SW480 (cell line): ENCODE measurements at regions not wholly inside any gene's neighbourhood (a gene's known extent, or its start where the extent isn't known, plus 50 kb on each side); places are given as distances from the start of the nearest gene placed in this dataset.
"Not testable (repeated sequence)": the region's sequence is repeated elsewhere in the genome, so short reads cannot be mapped to it uniquely, and the experiment has no call there.

Experiments
- DNase-seq: peaks from one replicate; pipeline ENCODE4 v3.0.0-alpha.2; 2016; ENCODE audit warnings: low spot score

DNA sequence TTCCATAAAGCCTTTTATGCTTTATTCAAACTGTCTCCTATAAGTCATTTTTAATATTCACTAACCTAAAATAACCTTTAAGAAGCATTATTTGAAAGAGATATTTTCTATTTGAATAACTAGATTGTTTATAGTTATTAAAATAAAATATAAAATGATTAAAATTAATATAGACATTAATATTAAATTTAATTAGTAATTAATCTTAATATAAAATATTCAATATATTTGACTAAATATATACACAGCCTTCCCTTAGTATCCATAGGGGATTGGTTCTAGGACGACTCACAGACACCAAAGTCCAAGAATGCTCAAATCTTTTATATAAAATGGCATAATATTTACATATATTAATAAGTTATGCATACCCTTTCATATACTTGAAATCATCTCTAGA, 1014.1 kb downstream of the TBL1XR1 start:
- DNase-seq = no peak

DNA sequence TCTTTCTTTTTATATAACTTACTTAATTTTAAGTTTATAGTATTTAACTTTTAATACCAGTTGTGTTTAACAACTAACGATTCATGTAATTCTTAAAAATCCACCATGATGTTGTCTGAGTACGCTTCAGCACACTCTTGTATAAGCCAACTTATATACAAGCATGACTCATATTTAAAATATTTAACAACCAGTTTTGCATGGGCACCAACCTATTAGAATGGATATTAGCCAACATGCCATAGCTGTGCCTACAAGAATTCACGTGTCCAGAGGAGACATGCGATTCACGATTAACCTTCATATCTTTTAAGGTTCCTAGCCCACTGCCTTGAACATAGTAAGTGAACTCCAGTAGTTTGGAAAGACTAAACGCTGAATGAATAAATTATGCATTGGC, 1023.2 kb downstream of the TBL1XR1 start:
- peak; percentile 2 for DNase-seq

DNA sequence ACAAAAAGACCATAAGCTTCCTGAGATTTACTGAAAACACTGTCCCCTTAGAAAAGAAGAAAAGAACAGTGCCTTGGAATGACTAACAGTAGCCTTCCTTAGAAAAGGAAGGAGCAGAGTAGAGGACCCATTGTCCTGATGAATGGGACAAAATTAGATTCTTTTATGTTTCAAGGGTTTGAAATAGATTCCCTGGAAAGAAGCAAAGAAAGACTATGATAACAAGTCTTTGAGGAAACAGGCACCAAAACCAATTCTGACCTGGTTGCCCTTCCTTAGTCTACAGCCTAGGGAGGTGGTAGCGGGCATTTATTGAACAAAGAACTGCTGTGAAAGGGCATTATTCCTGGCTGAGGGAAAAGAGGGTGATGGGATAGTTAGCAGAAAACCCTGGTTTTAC, 1024.8 kb downstream of the TBL1XR1 start:
- DNase-seq = no peak

DNA sequence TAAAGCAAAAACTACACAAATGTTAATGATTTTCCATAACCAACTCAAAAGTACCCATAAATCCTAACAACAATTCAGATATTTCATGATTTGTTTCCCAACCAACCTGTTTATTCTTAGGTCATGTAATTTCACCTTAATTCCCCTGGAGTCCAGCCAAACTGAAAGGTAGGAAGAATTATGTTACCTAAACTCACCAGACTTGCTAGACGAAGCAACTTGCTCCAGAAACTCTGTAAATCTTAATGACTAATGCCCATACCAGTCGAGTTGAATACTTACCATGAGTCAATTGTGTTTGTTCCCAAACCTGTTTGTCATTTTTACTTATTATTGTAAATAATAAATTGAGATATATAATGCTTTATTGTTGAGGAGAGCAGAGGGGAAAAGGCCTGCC, 1030.0 kb downstream of the TBL1XR1 start:
- no peak for DNase-seq

DNA sequence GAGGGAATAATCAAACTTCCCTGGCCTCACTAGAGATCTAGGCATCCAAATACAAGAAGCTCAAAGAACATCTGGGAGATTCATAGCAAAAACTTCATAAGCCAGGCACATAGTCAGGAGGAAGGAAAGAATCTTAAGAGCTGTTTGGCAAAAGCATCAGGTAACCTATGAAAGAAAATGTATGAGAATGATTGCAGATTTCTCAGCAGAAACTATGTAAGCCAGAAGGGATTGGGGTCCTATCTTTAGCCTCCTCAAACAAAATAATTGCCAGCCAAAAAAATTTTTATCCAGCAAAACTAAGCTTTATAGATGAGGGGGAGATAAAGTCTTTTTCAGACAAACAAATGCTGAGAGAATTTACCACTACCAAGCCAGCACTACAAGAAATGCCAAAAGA, 1036.3 kb downstream of the TBL1XR1 start:
- no peak for DNase-seq

DNA sequence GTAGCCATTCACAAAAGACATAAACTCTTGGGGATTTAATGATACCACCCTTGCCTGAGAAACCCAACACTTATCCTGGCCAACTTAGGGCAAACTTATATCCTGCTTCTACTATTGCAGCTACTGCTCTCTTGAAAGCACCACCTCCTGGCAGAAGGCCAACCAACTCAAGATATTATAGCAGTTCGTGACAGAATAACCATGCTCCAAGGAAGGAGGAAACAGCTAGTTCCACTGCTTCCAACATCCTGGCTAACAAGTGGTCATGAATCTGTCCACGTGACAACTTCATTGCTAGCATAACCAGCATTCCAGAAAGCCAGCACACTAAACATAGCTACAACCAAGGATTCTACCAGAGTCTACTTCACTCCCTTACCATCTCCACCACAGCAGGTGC, 1037.5 kb downstream of the TBL1XR1 start:
- DNase-seq = no peak

DNA sequence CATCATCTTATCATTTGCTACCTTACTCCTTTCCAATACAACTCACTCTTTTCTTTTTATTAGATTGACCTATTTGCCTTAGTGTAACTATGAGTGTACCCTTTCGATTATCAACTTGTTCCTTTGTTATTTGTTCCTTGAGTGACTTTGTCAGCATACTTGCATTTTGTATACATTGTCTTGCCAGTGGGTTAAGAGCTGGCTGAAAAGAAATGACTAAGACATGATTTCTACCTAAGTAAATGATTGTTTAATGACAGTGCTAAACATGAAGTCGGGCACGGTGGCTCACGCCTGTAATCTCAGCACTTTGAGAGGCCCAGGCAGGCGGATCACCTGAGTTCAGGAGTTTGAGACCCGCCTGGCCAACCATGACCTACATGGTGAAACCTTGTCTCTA, 1042.3 kb downstream of the TBL1XR1 start:
- DNase-seq = no peak

DNA sequence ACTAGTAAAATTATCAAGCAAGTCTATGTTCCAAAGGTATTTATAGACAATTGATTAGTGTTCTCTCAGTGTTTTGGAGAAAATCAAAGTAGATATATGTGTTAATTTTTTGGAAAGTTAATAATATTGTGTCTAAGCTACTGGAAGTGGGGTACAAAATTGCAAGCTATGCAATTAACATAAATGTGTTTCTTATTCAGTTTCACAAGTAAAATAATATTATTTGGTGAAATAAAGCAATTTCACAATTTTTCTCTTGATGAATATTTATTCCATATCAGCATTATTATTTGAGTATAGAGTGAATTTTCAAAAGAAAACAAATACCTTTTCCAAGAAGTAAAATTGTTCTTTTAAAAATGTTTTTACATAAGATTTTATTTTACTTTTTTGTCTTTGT, 1047.7 kb downstream of the TBL1XR1 start:
- DNase-seq = no peak

DNA sequence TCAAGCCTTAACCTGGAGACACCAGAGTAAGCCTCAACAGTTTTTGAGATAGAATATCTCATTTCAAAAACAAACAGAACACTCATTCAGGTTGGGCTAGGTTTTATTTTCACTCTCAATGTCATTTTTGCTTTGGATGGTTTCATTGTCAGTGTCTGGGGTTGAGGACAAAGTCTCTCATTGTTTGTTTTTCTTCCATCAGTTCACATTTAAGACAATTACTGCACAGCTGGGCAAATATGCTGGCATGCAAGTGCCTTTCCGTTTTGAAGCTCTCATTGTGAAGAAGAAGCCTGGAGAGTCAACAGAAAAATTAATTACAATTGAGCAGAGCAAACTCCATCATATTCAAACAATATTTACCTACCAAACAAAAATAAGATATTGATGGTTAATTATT, 1050.0 kb downstream of the TBL1XR1 start:
- DNase-seq = no peak

DNA sequence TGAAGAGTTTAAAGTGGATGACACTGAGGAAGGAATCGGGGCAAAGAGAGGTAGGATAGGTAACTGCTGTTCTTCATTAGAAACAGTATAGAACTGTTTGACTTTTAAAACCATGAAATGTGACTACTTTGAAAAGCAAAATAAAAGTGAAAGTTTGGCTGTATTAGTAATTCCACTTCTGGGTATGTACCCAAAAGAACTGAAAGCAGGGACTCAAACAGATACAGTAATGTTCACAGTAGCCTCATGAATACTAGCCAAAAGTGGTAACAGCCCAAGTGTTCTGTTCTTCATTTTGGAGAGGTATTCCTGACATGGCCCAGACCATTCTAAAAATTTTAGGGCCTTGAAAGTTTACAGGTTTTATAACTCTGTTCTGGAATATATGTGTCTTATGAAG, 1055.4 kb downstream of the TBL1XR1 start:
- DNase-seq = no peak

DNA sequence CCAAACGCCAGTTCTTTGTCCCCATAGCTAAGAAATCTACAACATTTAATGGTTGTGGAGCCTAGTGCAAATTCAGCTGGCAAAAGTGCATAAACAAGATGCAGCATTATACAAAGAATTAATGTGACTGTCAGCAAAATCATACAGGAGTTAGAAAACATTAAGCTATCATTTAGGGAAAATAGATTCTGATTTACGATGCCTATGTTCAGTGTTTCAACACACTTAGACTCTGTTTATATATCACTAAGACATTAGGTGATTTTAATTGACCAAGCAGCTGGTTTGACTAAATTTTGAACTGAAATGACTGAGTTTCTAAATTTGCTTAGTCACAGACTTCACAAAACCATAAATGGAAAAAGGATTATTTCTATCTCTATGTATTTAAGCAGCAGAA, 1076.8 kb downstream of the TBL1XR1 start:
- no peak for DNase-seq

DNA sequence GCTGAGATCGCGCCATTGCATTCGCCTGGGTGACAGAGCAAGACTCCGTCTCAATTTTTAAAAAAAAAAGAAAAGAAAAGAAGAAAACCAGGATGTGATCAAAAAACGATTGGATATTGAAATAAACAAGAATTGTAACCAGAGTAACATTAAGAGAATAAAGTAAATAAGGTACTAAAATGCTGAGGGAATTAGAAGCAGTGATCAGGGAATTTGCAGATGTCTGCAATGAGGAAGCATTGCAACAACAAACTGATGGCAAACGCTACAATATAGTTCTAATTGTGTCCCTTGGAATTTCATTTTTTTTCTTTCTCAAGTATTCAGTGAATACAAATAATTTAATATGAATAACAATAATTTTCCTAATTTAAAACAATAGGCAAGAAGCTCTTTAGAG, 1077.5 kb downstream of the TBL1XR1 start:
- no peak for DNase-seq

DNA sequence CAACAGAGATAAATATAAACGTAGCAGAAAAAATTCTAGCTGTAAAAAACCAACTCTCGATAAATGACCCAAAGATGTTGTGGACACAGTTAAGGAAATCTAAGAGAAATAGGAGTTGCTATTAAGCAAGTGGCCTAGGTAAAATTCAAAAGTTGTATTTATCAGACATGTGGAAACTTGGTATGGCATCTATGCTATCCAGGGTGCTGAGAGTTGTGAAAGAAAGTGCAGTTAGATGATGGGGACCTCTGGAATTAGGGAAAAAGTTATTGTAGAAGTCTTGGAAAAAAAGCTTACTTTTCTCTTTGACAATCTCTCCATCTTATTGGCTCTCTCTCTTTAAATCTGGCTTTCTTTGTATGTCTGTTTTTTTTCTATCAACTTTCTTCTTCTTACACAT, 1090.9 kb downstream of the TBL1XR1 start:
- DNase-seq = no peak

DNA sequence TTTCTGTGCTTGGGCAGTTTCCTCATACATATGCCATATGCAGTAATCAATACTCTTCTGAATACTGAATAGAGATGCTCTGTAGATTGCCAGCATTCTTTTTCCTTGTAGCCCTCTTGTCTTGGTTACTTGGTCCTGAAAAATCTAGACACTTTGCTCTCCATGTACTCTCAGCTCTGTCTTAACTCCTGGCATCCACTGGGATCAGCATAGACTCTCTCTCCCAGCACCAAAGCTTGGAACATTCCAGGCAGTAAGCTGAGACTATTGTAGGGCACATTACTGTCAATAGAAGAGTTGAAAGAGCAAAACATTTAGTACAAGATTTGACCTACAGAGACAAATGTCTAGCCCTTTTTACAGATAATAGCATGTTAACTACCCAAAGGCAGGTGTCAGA, 1100.3 kb downstream of the TBL1XR1 start:
- no peak for DNase-seq

DNA sequence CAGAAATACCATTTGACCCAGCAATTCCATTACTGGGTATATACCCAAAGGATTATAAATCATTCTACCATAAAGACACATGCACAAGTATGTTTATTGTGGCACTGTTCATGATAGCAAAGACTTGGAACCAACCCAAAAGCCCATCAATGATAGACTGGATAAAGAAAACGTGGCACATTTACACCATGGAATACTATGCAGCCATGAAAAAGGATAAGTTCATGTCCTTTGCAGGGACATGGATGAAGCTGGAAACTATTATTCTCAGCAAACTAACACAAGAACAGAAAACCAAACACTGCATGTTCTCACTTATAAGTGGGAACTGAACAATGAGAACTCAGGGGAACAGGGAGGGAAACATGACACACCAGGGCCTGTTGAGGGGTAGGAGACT, 1103.4 kb downstream of the TBL1XR1 start:
- DNase-seq = not testable (repeated sequence)

DNA sequence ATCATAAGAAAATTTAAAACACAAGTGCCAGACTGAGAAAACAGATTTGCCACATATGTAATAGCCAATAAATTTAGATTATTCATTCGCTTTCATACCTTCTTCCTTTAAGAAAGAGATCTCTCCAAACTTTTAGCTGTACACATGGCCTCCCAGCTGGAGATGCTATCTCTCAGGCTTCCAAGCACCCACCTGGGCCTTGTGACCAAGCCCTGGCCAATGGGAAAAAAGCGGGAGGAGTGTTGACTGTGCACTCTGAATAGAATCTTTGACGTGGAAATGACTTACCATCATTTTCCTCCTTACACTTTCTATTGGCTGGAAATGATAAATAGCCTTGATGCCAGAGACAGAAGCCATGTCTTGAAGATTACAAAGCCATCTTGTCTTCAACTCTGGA, 1106.6 kb downstream of the TBL1XR1 start:
- DNase-seq = no peak

DNA sequence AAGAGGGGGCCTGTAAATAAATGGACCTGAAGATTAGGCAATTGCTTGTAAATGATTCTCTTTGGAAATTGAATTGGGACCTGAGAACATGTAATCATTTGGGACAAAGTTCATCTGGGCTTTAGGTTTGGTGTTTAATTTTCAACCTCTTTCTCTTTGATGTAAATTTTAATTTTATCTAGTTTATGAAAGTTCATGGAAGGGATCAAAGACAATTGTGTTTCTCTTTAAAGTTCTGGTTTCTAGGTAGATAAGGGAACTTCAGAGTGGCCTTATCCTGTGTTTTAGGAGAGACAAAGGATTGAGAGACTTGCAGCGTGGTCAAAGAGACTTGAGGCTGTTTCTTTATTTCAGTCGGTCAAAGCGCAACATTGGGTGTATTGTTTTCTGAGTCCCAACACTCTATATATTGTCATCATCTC, 1108.3 kb downstream of the TBL1XR1 start:
- no peak for DNase-seq

DNA sequence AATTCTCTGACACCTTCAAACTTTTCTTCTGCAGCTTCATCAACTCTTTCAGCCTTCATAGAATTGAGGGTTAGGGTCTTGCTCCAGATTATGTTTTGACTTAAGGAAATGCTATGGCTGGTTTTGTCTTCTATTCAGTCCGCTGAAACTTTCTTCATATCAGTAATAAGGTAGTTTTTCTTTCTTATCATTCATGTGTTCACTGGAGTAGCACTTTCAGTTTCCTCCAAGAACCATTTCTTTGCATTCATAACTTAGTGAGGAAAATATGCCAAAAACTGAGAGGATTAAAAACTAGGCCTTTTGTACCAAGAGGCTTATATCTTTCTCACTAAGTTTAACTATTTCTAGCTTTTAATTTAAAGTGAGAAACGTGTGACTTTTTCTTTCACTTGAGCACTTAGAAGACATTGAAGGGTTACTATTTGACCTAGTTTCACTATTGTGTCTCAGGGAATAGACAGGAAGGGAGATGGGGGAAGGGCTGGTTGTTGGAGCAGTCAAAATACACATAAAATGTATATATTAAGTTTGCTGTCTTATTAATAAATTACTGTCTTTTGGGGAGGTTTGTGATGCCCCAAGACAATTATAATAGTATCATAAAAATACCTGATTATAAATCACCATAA, 1110.1 kb downstream of the TBL1XR1 start:
- DNase-seq = no peak

DNA sequence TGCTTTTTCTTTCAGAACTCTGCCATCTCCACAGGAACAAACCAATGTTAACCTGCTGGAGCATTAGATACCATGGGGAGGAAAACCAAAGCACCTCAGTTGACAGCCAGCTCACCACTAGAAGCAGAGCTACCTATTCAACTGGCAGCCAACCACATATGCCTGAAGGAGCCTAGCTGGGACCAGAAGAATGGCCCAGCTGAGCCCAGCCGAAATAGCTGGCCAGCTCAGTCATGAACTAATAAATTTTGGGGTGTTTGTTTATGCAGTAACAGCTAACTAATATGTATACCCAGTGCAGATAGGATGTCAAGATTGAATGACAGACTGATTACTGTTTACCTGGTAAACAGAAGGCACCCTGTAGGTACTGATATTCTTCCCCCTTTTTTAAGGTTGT, 1117.5 kb downstream of the TBL1XR1 start:
- DNase-seq = no peak

DNA sequence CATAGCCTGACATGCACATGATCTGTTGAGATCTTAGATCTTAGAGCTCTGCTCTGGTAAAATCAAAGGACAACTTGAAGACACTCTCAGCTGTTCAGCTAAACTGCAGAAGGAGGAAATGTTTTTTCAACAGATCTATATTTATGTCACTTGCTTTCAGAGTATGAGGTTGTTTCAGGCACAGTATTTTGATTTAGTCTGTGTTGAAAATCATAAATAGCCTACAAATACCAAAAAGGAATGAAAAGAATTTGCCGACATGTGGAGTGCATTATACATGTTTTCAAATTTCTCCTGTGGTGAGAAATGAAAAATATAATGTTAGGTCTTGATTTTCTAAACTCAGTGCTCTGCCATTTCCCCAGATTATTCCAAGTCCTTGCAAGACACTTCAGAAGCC, 1118.4 kb downstream of the TBL1XR1 start:
- DNase-seq = no peak

DNA sequence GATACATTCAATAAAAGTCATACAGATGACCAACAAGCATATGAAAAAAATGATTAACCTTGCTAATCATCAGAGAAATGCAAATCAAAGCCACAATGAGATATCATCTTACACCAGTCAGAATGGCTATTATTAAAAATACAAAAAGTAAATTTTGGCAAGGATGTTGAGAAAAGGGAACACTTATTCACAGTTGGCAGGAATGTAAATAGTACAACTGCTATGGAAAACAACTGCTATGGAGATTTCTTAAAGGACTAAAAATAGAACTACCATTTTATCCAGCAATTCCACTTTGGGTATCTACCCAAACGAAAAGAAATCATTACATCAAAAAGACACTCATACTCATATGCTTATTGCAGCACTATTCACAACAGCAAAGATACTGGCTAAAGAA, 1121.8 kb downstream of the TBL1XR1 start:
- DNase-seq = no peak

DNA sequence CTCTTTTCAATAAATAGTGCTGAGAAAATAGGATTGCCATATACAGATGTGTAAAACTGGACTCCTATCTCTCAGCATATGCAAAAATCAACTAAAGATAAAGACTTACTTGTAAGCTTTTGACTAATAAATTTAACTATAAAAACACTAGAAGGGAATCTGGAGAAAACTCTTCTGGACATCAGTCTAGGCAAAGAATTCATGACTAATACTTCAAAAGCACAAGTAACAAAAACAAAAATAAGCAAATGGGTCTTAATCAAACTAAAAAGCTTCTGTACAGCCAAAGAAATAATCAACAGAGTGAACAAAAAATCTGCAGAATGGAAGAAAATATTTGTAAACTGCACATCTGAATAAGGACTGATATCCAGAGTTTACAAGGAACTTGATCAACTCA, 1122.2 kb downstream of the TBL1XR1 start:
- no peak for DNase-seq

DNA sequence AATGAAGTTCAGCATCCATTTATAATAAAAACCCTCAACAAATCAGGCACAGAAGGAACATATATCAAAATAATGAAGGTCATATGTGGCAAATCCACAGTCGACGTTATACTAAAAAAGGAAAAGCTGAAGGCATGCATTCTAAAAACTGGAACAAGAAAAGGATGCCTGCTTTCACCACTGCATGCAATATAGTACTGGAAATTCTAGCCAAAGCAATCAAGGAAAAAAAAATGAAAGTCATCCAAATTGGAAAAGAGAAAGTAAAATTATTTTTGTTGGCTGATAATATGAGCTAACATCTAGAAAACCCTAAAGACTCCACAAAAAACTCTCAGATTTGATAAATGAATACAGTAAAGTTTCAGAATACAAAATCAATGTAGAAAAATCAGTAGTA, 1123.2 kb downstream of the TBL1XR1 start:
- no peak for DNase-seq

DNA sequence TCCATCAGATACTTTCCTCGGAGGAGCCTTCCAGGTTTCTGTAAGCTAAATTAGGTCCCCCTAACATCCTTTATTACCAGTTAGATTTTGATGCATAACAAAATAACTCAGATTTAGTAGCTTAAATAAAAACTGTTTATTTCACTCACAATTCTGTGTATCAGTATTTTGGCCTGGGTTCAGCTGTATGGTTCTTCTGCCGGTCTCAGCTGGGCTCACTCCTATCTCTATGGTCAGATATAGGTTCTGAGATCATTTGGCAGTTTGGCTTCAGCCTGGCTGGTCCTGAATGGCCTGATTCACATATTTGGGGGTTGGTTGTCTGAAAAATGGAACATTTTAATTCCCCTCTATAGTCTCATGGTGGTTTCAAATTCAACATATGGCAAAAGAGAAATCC, 1125.3 kb downstream of the TBL1XR1 start:
- DNase-seq = no peak

DNA sequence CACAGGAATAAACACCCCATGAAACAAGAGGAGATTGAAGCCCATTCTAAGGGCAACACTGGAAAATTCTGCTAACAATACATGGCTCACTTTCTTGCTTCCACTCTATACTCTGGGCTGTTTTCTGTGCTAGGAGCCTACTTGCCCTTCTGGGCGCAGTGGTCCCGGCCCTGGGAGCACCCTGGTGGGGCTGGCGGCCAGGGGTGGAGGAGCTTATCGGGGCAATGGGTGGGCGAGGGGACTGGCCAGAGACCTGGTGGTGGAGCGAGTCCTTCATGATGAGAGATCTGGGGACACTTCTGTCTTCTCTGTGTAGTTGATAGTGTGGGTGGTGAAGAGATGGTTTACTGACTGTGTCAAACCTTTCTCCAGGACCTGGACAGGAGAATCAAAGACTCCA, 1128.5 kb downstream of the TBL1XR1 start:
- no peak for DNase-seq
